GM12878 (cell line): ENCODE measurements at regions not wholly inside any gene's neighbourhood (a gene's known extent, or its start where the extent isn't known, plus 50 kb on each side); places are given as distances from the start of the nearest gene placed in this dataset.

Source experiments
- ATAC-seq: fragments of 200-7000 bp; cut with Tn5 transposase; 3 replicates; pipeline ENCODE4 v1.9.1; 2020; ENCODE audit warnings: mild to moderate bottlenecking, moderate library complexity
- BruUV-seq: library from RNA; stranded (reverse); fragments of 400-500 nt; replicated peaks from 2 replicates; lab custom pipeline; 2021; lab: Mats Ljungman, UMichigan
- CTCF ChIA-PET: fragments of 300-600 bp; sonication (Branson Sonifier 250); formaldehyde crosslinking; extraction: SDS; loops from one replicate; lab custom pipeline; 2021; ENCODE audit warnings: inconsistent platforms; lab: Yijun Ruan, JAX
- POLR2A ChIA-PET: fragments of 350-600 bp; formaldehyde crosslinking; extraction: SDS; loops from one replicate; lab custom pipeline; 2021; ENCODE audit warnings: inconsistent platforms; lab: Charles Lee
- RAD21 ChIA-PET: fragments of 300-600 bp; sonication (Branson Sonifier 250); formaldehyde crosslinking; loops from one replicate; lab custom pipeline; 2023; ENCODE audit warnings: antibody characterized with exemption; ENCODE audit not compliant: unreplicated experiment; lab: Charles Lee
- SMC1A ChIA-PET: fragments of 300-600 bp; sonication (Branson Sonifier 250); formaldehyde crosslinking; loops from one replicate; lab custom pipeline; 2023; ENCODE audit not compliant: unreplicated experiment, uncharacterized antibody; lab: Charles Lee
- DNase-seq: peaks from one replicate; pipeline ENCODE4 v3.0.0-alpha.2; 2011; ENCODE audit warnings: low read depth, low spot score
- FAIRE-seq: peaks from 3 replicates; lab custom pipeline; 2011; peaks lifted over from hg19 to GRCh38; lab: Jason Lieb, UNC
- H2AFZ ChIP-seq: 2 replicates; pipeline ENCODE4 v1.6.0; 2011; ENCODE audit warnings: low read depth, low read length, control low read depth; ENCODE audit not compliant: control insufficient read depth
- H3K27ac ChIP-seq: 2 replicates; pipeline ENCODE4 v1.5.1; 2011; ENCODE audit warnings: control low read depth; ENCODE audit not compliant: control insufficient read depth, insufficient read depth
- H3K27me3 ChIP-seq, 2 experiments: replicated peaks in 1 of 2; 2 replicates each; pipeline versions ENCODE4 v1.6.0 to v1.6.1; 2011; ENCODE audit warnings: low read length in 1 of 2; ENCODE audit not compliant: control insufficient read depth in 2 of 2, insufficient read depth in 2 of 2
- H3K36me3 ChIP-seq, 2 experiments: 2 replicates each; pipeline ENCODE4 v1.5.1; 2011; ENCODE audit warnings: low read length in 1 of 2; ENCODE audit not compliant: control insufficient read depth in 2 of 2, insufficient read depth in 2 of 2
- H3K4me1 ChIP-seq: 2 replicates; pipeline ENCODE4 v1.6.1; 2011; ENCODE audit warnings: mild to moderate bottlenecking, low read length, moderate library complexity, mixed read lengths; ENCODE audit not compliant: control insufficient read depth, insufficient read depth
- H3K4me2 ChIP-seq: 2 replicates; pipeline ENCODE4 v1.6.0; 2011; ENCODE audit warnings: control low read depth; ENCODE audit not compliant: control insufficient read depth, insufficient read depth
- H3K4me3 ChIP-seq: fragments of 200-600 bp; sonication (generic); 2 replicates; pipeline ENCODE4 v1.5.1; 2016
- H3K79me2 ChIP-seq: 2 replicates; pipeline ENCODE4 v1.6.0; 2011; ENCODE audit warnings: low read length; ENCODE audit not compliant: control insufficient read depth, insufficient read depth
- H3K9ac ChIP-seq: 2 replicates; pipeline ENCODE4 v1.8.0; 2011; ENCODE audit warnings: low read length, control low read depth, mixed read lengths; ENCODE audit not compliant: control insufficient read depth, insufficient read depth
- H3K9me3 ChIP-seq: replicated peaks from 3 replicates; pipeline ENCODE4 v1.5.1; 2011; ENCODE audit warnings: mild to moderate bottlenecking, low read length; ENCODE audit not compliant: control insufficient read depth, insufficient read depth
- H4K20me1 ChIP-seq: 2 replicates; pipeline ENCODE4 v1.6.0; 2011; ENCODE audit not compliant: control insufficient read depth, insufficient read depth
- BCL11A ChIP-seq: IDR thresholded peaks from 2 replicates; pipeline ENCODE4 v1.6.1; 2011; ENCODE audit warnings: low read depth, low read length
- CTCF ChIP-seq, 3 experiments: IDR thresholded peaks in 2 of 3; conservative IDR thresholded peaks in 1 of 3; 2 replicates each; pipeline ENCODE4 v1.5.1; 2011; ENCODE audit warnings: low read depth in 3 of 3, low read length in 3 of 3, mild to moderate bottlenecking in 3 of 3, control low read depth in 2 of 3, moderate library complexity in 2 of 3, inconsistent platforms in 1 of 3, mixed read lengths in 1 of 3; ENCODE audit not compliant: control insufficient read depth in 2 of 3, insufficient read depth in 1 of 3; ENCODE audit errors: extremely low read depth in 1 of 3
- FOXM1 ChIP-seq: IDR thresholded peaks from 2 replicates; pipeline ENCODE4 v1.6.1; 2012; ENCODE audit warnings: low read depth, mild to moderate bottlenecking, inconsistent platforms, low read length, moderate library complexity
- GATAD2B ChIP-seq: fragments of 450-650 bp; conservative IDR thresholded peaks from 2 replicates; pipeline ENCODE4 v1.6.1; 2017; ENCODE audit warnings: low read depth, mild to moderate bottlenecking, moderate library complexity
- MTA3 ChIP-seq: IDR thresholded peaks from 2 replicates; pipeline ENCODE4 v1.6.1; 2012; ENCODE audit warnings: low read length, inconsistent platforms, borderline replicate concordance
- PRDM15 ChIP-seq: fragments of 450-650 bp; formaldehyde crosslinking; IDR thresholded peaks from 2 replicates; pipeline ENCODE4 v1.4.0; 2020; ENCODE audit warnings: mild to moderate bottlenecking, moderate library complexity
- RCOR1 ChIP-seq: conservative IDR thresholded peaks from 2 replicates; pipeline ENCODE4 v1.6.1; 2012; ENCODE audit warnings: low read depth, low read length, improper control_type of control experiment
- SMC3 ChIP-seq: IDR thresholded peaks from 2 replicates; pipeline ENCODE4 v1.6.1; 2011; ENCODE audit warnings: low read length, improper control_type of control experiment, borderline replicate concordance
- SREBF1 ChIP-seq: IDR thresholded peaks from 2 replicates; pipeline ENCODE4 v1.6.1; 2012; ENCODE audit warnings: mild to moderate bottlenecking, low read length
- TCF12 ChIP-seq: IDR thresholded peaks from 2 replicates; pipeline ENCODE4 v1.6.1; 2011; ENCODE audit warnings: low read depth, mild to moderate bottlenecking, low read length
- WGBS: methylation state at CpG from one replicate; pipeline ENCODE4 v1.1.6; 2016; ENCODE audit warnings: low lambda C conversion rate; ENCODE audit not compliant: insufficient replicate concordance, insufficient coverage; ENCODE audit errors: missing lambda C conversion rate; 5-methylcytosine and 5-hydroxymethylcytosine counted together
- in situ Hi-C: fragments of 300-500 bp; cut with MboI; formaldehyde crosslinking; loops from 9 replicates; pipeline ENCODE4 v1.14.3; 2018; ENCODE audit warnings: mixed read lengths
- intact Hi-C: fragments of 100-400 bp; cut with micrococcal nuclease; formaldehyde crosslinking; loops from one replicate; pipeline ENCODE4 v1.14.2; 2022; ENCODE audit not compliant: unreplicated experiment
- TF ChIP-seq, protein P1 (sequence below): IDR thresholded peaks from 2 replicates; pipeline ENCODE4 v1.6.1; 2012; ENCODE audit warnings: low read length, inconsistent platforms

- in situ Hi-C loops (no loop called here), intact Hi-C loops (no loop called here)
- H3K9ac ChIP-seq = no peak overlapping the region
- H3K4me2 ChIP-seq = no peak overlapping the region
- ATAC-seq (no peak), FAIRE-seq (no peak), DNase-seq (no peak)
- H3K9me3 ChIP-seq = no peaks in the 10 kb centered on the region
- ChIA-PET CTCF (no interaction called here), SMC1A (interaction anchor here (0.6 kb wide), 1 partner anchor 12 kb away, joined by 4 read pairs; no protein-coding TSS in a partner anchor), RAD21 (no interaction called here), POLR2A (no interaction called here)
- H4K20me1 ChIP-seq = no peaks in the 10 kb centered on the region
- no peak overlapping the region for H2AFZ ChIP-seq
- no peak overlapping the region for H3K27ac ChIP-seq
- BruUV-seq = no TSS peak
- WGBS = 16% methylated on average over 4 of the region's 4 CpGs
- H3K4me3 ChIP-seq = no peak overlapping the region
- no peaks in the 10 kb centered on the region for H3K36me3 ChIP-seq
- H3K79me2 ChIP-seq = no peaks in the 10 kb centered on the region
- TF ChIP-seq GATAD2B (no peak), FOXM1 (no peak)
- TF ChIP-seq, all 136 proteins: peak for 0
- H3K4me1 ChIP-seq = no peaks in the 10 kb centered on the region
- no peaks in the 10 kb centered on the region for H3K27me3 ChIP-seq
These were observed 319.4 kb upstream of the MDFIC2 start for GRCh38 chr3:70631716-70632307.

- FAIRE-seq (no peak), DNase-seq (no peak), ATAC-seq (no peak)
- CTCF ChIA-PET = no interaction called here
- Histone ChIP-seq H3K27ac (no peak overlapping the region), H3K9me3 (no peaks in the 10 kb centered on the region), H3K27me3 (no peaks in the 10 kb centered on the region), H3K4me2 (no peak overlapping the region), H4K20me1 (no peaks in the 10 kb centered on the region), H3K9ac (no peak overlapping the region), H3K36me3 (no peaks in the 10 kb centered on the region), H3K4me3 (no peak overlapping the region), H3K79me2 (no peaks in the 10 kb centered on the region), H3K4me1 (no peaks in the 10 kb centered on the region), H2AFZ (no peak overlapping the region)
- BruUV-seq = no TSS peak
- 0% methylated on average over 1 of the region's 1 CpG for WGBS
- SMC1A ChIA-PET = interaction anchor here (0.7 kb wide), 1 partner anchor 7 kb away, joined by 4 read pairs; no protein-coding TSS in a partner anchor
- POLR2A ChIA-PET = no interaction called here
- in situ Hi-C loops = no loop called here
- RAD21 ChIA-PET = no interaction called here
- intact Hi-C loops = no loop called here
- TF ChIP-seq CTCF (IDR thresholded peaks at IDR 0.05 in 2 of 3, conservative IDR thresholded peaks at IDR 0.05 in 1 of 3; ENCODE audit: control insufficient read depth in 2 of 3, extremely low read depth in 1 of 3, insufficient read depth in 1 of 3, low read depth in 3 of 3, low read length in 3 of 3) (no peak), SREBF1 (no peak), TCF12 (no peak), SMC3 (no peak), PRDM15 (CRISPR knock-in tag) (no peak), BCL11A (no peak), MTA3 (no peak), RCOR1 (no peak)
- TF ChIP-seq, protein P1, sequence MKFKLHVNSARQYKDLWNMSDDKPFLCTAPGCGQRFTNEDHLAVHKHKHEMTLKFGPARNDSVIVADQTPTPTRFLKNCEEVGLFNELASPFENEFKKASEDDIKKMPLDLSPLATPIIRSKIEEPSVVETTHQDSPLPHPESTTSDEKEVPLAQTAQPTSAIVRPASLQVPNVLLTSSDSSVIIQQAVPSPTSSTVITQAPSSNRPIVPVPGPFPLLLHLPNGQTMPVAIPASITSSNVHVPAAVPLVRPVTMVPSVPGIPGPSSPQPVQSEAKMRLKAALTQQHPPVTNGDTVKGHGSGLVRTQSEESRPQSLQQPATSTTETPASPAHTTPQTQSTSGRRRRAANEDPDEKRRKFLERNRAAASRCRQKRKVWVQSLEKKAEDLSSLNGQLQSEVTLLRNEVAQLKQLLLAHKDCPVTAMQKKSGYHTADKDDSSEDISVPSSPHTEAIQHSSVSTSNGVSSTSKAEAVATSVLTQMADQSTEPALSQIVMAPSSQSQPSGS = no peak
These were observed 309.0 kb upstream of the MDFIC2 start for GRCh38 chr3:70621451-70621850.
